Pulmonary artery endothelial cell (primary cell): ENCODE measurements at regions not wholly inside any gene's neighbourhood (a gene's known extent, or its start where the extent isn't known, plus 50 kb on each side); places are given as distances from the start of the nearest gene placed in this dataset.
"Not testable (repeated sequence)": the region's sequence is repeated elsewhere in the genome, so short reads cannot be mapped to it uniquely, and the experiment has no call there.

Source experiments
- DNase-seq: peaks from one replicate; pipeline ENCODE4 v3.0.0-alpha.2; 2011; ENCODE audit warnings: low read depth, low spot score

- no peak for DNase-seq
Measured at GRCh38 chr5:99316484-99316883, 387.7 kb upstream of the CHD1 start.

GRCh38 chr5:99315413-99316183 is 386.8 kb upstream of the CHD1 start:
- no peak for DNase-seq

- no peak for DNase-seq
Measured at GRCh38 chr5:99314721-99315120, 385.9 kb upstream of the CHD1 start.

- no peak for DNase-seq
Measured at GRCh38 chr5:99308131-99308530, 379.3 kb upstream of the CHD1 start.

- no peak for DNase-seq
Measured at GRCh38 chr5:99305045-99305580, 376.3 kb upstream of the CHD1 start.

- DNase-seq: no peak
Measured at GRCh38 chr5:99285606-99286005, 356.8 kb upstream of the CHD1 start.

GRCh38 chr5:99275128-99275527 is 346.3 kb upstream of the CHD1 start:
- no peak for DNase-seq

GRCh38 chr5:99272576-99272975 is 343.8 kb upstream of the CHD1 start:
- DNase-seq: no peak

GRCh38 chr5:99258819-99259218 is 330.0 kb upstream of the CHD1 start:
- no peak for DNase-seq

GRCh38 chr5:99248066-99248465 is 319.3 kb upstream of the CHD1 start:
- no peak for DNase-seq

GRCh38 chr5:99247346-99247745 is 318.5 kb upstream of the CHD1 start:
- no peak for DNase-seq

GRCh38 chr5:99243111-99243510 is 314.3 kb upstream of the CHD1 start:
- DNase-seq: no peak

GRCh38 chr5:99239826-99240360 is 311.1 kb upstream of the CHD1 start:
- no peak for DNase-seq

GRCh38 chr5:99191206-99191745 is 262.5 kb upstream of the CHD1 start:
- no peak for DNase-seq

- no peak for DNase-seq
Measured at GRCh38 chr5:99187611-99188010, 258.8 kb upstream of the CHD1 start.

- no peak for DNase-seq
Measured at GRCh38 chr5:99179206-99179605, 250.4 kb upstream of the CHD1 start.

GRCh38 chr5:99177796-99178195 is 249.0 kb upstream of the CHD1 start:
- no peak for DNase-seq

GRCh38 chr5:99176186-99176585 is 247.4 kb upstream of the CHD1 start:
- no peak for DNase-seq

- DNase-seq: no peak
Measured at GRCh38 chr5:99169309-99169708, 240.5 kb upstream of the CHD1 start.

GRCh38 chr5:99161538-99161937 is 232.7 kb upstream of the CHD1 start:
- not testable (repeated sequence) for DNase-seq

- DNase-seq: no peak
Measured at GRCh38 chr5:99156688-99157087, 227.9 kb upstream of the CHD1 start.

- not testable (repeated sequence) for DNase-seq
Measured at GRCh38 chr5:99143283-99143795, 214.5 kb upstream of the CHD1 start.
